NCI-H460 (cell line): ENCODE measurements at regions not wholly inside any gene's neighbourhood (a gene's known extent, or its start where the extent isn't known, plus 50 kb on each side); places are given as distances from the start of the nearest gene placed in this dataset.
"Not testable (repeated sequence)": the region's sequence is repeated elsewhere in the genome, so short reads cannot be mapped to it uniquely, and the experiment has no call there.

Experiments
- DNase-seq: peaks from one replicate; pipeline ENCODE4 v3.0.0-alpha.2; 2016; ENCODE audit warnings: low read depth; ENCODE audit errors: extremely low read depth

DNA sequence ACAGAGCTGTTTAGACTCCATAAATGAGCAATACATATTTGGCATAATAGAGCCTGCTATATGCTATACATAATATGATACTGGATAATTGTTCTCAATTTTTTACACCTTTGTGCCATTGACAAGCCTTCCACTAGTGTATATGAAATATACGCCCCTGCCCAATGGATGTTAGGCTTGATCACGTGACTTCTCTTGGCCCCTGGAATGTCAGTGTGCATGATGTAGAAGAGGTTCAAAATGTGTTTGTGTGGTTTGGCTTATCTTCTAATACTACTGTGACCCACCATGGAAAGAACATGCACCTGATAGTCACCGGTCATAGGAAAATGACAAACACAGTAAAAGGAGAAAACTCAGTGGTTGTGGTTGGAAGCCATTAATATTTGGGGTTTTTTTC is 479.4 kb downstream of the PCDH20 start:
- no peak for DNase-seq

DNA sequence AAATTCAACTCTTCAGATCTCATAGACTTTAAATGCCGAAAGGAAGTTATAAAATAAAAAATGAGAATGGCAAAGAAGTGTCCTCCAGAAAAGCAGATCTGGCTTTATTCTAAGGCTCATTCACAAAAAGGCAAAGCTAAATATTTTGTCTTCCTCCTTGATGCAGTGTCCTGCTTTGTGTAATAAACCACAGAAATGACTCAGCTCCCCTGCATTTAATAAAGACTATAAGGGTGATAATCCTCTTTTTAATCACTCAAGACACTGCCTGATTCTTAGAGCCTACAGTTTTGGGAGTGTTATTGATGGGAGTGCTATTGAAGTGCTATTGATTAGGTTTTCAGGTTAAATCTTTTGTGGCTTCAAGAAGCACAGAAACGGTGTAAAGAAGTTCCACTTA is 482.0 kb downstream of the PCDH20 start:
- no peak for DNase-seq

DNA sequence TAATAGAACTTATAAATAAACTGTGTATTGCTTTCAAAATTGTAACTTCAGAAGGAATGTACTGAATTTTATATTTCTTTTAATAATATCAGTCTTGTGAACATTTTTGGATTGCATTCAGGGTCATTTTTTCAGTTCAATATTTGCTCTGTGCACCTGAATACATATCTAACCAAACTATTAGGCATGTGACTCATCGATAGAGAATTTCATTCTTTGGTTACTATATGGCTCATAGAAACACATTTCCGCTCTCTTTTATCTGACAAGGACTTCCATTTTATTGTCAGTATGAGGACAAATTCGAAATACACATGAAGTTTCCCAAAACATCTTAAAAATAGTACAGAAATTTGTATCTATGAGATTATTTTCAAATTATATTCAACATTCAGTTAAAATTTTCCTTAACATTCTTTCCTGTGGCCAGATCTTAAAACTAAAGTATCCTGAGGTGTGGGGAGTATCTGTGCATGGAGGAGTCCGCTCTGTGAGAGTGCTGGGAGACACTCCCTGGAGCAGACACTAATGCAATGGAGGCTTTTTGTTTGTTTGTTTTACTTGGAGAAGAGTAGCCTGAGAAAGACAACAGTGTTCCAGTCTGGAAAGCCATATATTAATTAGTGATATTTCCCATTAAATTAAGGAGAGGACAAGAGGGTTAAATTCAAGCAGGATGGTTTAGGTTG is 483.6 kb downstream of the PCDH20 start:
- DNase-seq = no peak

DNA sequence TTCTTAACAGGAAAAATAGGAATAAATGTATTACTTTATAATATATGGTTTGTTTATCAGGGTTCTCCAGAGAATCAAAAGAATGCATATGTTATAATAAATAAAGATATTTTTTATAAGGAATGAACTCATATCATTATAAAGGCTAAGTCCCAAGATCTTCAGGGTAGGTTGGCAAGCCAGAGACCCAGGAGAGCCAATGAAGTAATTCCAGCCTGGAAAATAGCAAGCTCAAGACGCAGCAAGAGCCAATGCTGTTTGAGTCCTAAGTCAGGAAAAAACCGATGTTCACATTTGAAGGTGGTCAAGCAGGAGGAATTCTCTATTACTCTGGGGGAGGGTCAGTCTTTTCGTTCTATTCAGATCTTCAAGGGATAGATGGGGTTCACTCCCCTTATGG is 490.0 kb downstream of the PCDH20 start:
- no peak for DNase-seq

DNA sequence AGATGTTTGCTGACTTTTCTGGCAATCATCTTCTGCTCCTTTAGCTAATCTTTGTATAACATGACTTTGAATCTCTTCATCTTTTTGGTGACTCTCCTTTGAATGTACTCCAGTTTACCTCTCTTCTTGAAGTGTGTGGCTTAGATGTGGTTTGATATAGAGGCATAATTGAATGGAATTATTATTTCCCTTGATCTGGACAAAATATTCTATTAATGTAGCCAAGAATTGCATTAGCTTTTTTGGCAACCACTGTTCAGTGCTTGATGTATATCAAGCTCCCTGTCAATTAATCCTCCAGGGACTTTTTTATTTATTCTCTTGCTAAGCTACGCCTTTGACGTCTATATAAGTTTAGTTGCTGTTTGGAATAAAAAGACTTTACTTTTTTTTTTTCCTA is 490.8 kb downstream of the PCDH20 start:
- DNase-seq = no peak

DNA sequence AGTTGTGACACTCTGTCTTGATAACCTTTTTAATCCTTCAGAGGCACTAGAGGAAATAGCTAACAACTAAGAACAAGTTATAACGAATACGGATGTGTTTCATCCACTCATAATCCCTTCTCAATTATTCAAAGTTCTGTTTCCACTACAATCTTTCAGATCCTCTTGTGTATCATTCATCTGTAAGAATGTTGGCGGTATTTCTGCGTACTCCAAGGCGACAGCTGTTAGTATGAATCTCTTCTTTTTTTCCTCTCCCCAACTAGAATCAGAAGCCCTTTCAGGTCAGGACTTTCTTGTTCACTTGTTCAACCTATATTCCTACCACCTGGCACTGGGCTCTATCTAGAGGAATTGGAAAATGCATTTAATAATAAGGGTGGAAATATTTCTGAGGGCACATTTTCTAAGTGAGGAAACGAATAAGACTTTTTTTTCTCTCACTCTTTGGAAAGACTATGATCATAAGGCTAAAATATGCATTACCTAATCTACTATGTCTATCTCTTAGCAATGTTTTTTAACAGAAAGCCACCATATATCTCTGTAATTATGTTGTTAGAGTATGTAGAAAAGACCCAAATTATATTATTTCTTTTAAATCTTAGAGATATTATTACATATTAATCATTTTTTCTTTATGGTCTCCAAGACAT is 492.9 kb downstream of the PCDH20 start:
- DNase-seq = no peak

DNA sequence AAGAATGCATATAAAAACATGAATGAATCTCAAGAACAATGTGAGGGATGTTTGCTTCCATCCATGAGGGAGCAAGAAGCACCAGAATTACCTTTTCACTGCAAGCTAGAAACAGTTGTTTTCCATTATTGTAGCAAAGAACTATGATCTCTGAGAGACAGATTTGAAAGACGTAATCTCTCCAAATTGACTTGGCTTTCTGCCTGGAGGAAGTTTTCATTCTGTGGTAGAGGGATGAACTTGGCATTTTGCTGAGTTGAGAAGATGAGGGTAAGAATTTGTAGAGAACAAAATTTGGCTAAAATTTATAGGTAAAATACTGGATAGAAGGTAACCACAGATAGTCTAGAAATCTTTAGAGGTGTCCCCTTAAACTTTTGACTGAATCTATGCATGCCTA is 496.8 kb downstream of the TDRD3 start:
- no peak for DNase-seq

DNA sequence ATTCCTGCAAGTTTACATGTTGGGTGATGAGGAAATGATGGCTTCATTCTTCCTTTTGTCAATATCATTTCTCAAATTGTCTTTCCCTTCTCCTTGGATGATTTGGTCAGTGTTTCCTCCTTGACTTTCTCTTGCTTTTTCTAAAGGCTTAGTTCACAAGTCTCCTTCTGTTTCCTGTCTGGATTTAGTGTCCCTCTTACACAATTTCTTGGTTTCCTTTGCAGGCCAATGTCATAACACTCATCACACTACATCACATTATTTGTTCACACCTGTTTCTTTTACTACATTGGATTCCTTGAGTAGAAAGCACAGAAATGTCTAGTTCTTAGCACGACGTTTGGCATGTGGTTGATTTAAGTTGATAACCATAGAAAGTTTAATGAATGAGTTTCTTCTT is 490.7 kb downstream of the TDRD3 start:
- DNase-seq = no peak

DNA sequence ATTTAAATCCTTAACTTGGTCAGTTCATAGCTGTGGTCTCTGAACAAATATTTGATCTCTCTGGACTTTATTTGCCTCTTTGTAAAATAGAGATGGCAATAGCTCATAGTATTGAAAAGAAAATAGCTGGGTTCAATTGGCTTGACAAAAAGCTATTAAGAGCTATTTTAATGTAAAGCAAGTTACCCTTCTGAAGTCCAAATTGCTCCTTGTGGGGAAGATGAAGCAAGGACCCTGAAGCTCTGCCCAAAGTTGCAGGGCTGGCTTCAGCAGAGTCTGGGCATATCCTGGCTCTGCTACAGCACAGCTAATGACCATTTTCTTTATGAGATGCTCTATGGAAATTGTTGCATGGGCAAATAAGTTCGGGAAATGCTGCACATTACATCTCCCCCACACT is 484.5 kb downstream of the TDRD3 start:
- DNase-seq = no peak

DNA sequence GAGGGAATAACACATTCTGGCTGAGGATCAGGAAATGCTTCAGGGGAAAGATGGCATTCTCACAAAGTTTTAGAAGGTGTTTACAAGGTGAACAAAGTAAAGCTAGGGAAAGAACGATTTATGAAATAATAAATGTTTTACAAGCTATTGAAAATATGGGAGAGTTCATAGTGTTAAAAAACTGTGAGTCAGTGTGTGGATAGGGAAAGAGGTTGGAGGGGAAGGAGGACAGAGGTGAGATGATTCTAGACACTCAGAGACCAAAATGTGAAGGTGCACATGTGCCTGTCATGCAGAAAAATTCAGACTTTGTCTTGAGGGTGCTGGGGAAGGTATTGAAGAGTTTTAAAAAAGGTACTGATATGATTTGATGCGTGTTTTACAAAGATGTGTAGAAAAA is 476.1 kb downstream of the TDRD3 start:
- no peak for DNase-seq

DNA sequence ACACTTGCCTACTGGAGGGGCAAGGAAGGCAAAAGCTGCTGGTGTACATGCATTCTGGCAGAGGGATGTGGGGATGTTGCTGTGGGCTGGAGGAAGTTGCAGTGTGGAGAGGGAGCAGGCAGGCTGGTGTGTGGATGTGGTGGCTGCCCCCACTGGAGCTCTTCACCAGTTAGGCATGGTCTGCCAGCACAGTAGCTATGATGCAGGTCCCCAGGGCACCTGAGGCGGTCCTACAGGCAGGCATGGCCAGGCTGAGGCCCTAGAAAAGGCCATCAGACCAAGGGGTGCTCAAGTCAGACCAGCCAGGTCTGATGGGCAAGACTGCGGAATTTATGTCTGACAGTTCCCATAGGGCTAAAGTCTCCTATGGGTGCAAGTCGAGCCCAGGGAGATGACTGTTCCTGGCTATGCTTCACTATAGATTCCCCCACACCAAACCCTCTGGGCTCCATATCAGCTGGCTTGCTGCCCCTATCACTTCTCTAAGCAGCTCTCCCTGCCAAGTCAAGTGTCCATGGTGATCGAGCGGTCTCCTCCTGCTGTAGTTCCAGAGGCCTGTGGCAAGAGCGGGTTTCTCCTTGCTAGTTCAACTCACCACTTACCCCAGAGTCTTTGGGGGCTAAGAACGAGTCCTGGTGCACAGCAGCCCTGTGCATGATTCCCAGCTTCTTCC is 473.1 kb downstream of the TDRD3 start:
- DNase-seq = no peak

DNA sequence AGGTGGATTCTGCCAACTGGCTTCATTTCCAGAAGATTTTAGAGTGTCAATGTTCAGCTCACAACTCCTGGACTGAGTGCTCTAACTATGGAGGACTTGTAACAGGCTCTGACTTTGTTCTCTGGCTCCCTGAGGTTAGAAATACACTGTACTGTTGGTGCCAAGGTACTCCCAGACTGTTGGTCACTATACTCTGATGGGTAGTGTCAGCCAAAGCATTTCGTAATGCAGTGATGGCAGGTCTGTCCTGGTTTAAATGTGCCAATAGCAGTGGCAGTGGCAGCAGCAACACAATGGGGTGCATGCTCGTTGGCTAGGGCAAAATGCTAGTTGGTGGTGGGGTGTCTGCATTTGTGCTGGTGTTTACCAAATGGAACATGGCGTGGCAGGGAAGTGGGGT is 472.2 kb downstream of the TDRD3 start:
- no peak for DNase-seq

DNA sequence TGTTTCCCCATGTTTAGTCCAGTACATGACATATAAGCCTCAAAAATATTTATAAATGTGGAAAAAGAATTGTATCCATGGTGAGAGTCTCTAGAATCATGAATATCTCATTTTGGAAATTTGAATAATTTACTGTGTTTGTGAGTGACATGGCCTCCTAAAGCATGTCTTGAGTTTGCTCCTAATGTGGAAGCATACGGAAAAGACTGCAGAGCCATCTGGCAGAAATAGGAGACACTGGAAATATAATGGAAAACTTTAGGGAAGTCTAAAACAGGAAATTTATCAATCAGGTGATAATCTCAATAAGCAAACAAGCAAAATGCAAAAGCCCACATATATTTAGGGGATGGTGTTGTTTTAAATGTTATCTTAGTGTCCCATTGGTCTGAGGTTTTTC is 465.0 kb downstream of the TDRD3 start:
- DNase-seq = no peak

DNA sequence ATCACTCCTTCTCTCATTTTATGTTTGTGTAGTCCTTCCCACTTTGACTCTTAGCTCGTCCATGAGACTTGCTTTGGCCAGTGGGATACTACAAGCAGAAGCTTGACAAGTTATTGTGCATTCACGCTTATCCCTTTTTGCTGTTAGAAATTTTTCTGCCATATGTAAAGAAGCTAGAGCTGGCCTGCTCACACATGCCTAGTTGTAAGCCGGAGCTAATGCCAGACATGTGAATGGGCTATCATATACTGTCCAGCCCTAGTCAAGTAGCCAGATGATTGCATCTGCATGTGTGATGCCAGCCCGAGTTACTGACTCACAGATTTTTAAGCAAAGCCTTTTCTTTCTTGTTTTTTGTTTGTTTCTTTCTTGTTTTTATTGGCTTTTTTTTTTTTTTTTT is 460.7 kb downstream of the TDRD3 start:
- DNase-seq = no peak

DNA sequence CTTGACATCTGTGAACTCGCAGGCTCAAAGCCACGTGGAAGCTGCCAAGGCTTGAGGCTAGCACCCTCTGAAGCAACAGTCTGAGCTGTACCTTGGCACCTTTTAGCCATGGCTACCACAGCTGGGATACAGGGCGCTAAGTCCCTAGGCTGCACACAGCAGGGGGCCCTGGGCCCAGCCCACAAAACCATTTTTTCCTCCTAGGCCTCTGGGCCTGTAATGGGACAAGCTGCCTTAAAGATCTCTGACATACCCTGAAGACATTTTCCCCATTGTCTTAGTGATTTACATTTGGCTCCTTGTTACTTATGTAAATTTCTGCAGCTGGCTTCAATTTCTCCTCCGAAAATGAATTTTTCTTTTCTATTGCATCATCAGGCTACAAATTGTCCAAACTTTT is 455.9 kb downstream of the TDRD3 start:
- DNase-seq = no peak

DNA sequence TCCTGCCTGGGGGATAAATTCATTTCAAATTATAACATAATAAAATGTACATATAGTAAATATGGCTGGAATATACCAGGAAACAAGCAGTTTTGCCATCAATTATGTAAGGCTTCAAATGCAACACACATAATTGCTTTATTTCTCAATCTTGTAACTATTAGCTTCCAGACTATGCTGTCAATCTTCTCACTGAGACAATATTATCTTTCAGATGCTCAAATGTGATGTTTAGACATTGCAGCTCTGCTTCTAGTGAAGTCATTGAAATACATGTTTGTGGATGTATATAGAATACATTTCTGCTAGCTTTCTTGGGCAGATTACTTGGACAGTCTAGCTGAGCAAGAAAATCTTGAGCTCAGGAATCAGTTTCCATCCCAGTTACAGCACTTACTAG is 454.4 kb downstream of the TDRD3 start:
- no peak for DNase-seq

DNA sequence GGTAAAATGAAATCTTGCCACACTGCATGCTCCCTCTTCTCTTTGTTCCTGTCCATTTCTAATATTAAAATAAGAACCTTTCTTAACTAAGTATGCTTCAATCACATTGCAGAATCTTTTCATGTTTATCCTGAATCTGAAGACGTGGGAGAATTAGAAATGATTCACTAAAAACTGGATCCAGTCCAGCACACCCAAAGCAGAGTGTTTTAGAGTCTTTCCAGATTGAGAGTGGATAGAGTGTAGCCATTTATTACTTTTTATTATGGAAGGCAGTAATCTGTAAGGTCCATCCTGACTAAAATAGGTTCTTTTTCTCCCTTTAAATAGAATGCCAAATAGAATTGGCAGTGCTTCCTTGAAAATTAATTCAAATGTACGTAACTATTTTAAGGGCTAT is 453.5 kb downstream of the TDRD3 start:
- no peak for DNase-seq

DNA sequence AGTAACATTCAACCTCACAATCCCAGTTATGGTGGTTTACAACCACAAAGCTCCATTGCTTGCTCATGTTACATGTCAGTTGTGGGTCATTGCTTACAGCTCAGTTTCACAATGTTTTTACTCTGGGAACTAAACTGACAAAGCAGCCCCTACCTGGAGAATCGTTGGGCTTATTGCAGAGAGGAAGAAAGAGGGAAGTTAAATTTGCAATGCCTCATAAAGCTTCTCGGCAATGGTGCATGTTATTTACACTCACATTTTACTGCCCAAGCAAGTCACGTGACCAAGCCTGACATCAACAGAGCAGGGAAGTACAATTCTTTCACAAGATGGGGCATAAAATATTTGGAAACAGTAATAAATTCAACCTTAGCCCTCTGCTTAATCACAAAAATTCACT is 441.6 kb downstream of the TDRD3 start:
- DNase-seq = no peak

DNA sequence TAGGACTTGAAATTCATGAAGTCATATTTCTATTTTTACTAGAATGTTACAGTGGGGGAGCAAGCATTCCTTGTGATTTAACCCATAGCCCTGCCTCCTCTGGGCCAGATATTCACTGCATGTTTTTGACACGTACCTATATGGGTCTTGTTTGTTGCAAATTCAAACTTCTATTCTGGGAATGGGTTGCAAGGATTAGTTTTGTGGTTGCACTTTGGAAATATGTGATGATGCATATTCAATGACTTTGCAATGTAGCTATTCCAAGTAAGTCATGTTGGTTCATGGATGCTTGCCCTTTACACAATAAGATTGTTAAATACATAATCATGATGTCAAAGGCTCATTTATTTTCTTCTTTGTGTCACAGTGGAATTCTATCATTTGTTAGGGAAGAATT is 440.8 kb downstream of the TDRD3 start:
- DNase-seq = no peak

DNA sequence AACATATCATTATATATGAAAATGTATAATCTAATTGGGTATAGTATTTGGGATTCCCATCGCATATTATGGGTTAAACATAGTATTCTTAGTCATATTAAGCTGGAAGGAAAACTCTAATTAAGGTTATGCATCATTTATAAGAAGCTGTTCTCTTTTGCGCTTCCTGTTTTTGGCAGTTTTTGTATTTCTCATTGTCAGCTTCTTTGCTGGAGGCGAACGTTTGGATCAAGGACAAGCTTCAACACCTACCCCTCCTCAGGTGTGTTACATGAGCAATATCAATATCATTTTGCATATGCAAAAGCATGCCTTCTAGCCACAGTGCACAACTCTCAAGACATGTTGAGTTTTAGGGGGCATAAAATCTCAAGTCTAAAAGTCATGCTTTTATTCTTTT is 439.8 kb downstream of the TDRD3 start:
- no peak for DNase-seq

DNA sequence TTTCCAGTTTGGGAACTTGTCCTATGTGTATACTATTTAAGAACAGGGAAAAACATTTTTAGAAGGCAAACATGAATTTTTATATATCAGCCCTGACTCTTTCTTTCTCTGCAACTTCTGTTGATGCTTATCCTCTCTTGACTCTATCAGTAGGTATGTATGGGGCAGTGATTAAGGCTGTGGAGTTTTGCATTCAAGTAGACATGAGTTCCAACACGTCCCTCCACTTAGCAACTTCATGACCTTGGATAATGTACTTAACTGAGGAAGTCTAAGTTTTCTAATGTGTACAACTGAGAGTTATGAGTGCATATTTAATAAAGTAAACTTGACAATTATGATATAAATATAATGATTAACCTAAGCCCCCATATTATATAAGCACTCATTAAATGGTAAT is 414.6 kb downstream of the TDRD3 start:
- no peak for DNase-seq

DNA sequence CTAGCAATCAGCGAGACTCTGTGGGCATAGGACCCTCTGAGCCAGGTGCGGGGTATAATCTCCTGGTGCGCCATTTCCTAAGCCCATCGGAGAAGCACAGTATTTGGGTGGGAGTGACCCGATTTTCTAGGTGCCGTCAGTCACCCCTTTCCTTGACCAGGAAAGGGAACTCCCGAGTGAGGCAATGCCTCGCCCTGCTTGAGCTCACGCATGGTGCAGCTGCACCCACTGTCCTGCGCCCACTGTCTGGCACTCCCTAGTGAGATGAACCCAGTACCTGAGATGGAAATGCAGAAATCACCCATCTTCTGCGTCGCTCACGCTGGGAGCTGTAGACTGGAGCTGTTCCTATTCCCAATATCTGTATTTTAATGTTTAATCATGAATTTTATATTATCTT is 408.6 kb downstream of the TDRD3 start:
- not testable (repeated sequence) for DNase-seq
